ENCODE measurements at regions not wholly inside any gene's neighbourhood (a gene's known extent, or its start where the extent isn't known, plus 50 kb on each side); places are given as distances from the start of the nearest gene placed in this dataset.
A peak's percentile ranks its signal among the peaks of the same experiment; 100 is the strongest.

GRCh38 chr6:112562301-112563231, 215.4 kb downstream of the RFPL4B start:
- in situ Hi-C loops (cut with HindIII; ENCODE audit: low pct_ligation_motif_present, low sequenced_read_pairs), result no loop called here
- peak; percentile 47 for DNase-seq
- no peaks in the 10 kb centered on the region for H3K27me3 ChIP-seq (replicated peaks)
- H3K4me3 ChIP-seq (ENCODE audit: low read depth, low read length), result no peak overlapping the region
- H3K27ac ChIP-seq, result peak overlapping the region; percentile 56
- H3K36me3 ChIP-seq (replicated peaks), result no peaks in the 10 kb centered on the region
- no peak for TF ChIP-seq CTCF (IDR thresholded peaks at IDR 0.05; ENCODE audit: low read depth, low read length, missing control alignments)

GRCh38 chr6:112563368-112563767, 216.2 kb downstream of the RFPL4B start:
- Histone ChIP-seq H3K27ac (peak overlapping the region; percentile 56), H3K36me3 (replicated peaks) (no peaks in the 10 kb centered on the region), H3K27me3 (replicated peaks) (no peaks in the 10 kb centered on the region), H3K4me3 (ENCODE audit: low read depth, low read length) (no peak overlapping the region)
- TF ChIP-seq CTCF (IDR thresholded peaks at IDR 0.05; ENCODE audit: low read depth, low read length, missing control alignments), result no peak
- peak; percentile 65 for DNase-seq
- in situ Hi-C loops (cut with HindIII; ENCODE audit: low pct_ligation_motif_present, low sequenced_read_pairs), result no loop called here

DNA sequence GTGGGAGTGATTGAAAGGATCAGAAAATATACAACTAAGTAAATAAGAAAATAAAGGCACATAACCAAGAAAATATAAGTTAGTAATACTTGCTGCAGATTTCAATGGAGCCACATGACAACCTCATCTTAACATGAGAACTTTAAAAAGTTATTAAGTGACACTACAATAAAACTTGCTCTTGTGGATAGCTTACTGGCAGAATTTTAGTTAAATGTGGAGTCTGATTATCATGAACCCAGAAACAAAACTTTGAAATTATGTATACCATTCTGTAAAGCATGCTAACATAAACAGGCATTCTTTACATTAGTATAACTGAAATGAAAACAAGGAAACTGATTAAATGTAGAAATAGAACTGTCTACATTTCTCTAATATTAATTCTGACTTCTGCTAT, 220.9 kb downstream of the RFPL4B start:
- no peak overlapping the region for H3K27ac ChIP-seq
- no peaks in the 10 kb centered on the region for H3K27me3 ChIP-seq (replicated peaks)
- no peak for DNase-seq
- in situ Hi-C loops (cut with HindIII; ENCODE audit: low pct_ligation_motif_present, low sequenced_read_pairs), result no loop called here
- no peaks in the 10 kb centered on the region for H3K36me3 ChIP-seq (replicated peaks)
- no peak for TF ChIP-seq CTCF (IDR thresholded peaks at IDR 0.05; ENCODE audit: low read depth, low read length, missing control alignments)
- H3K4me3 ChIP-seq (ENCODE audit: low read depth, low read length), result no peak overlapping the region

GRCh38 chr6:112571488-112572270, 224.5 kb downstream of the RFPL4B start:
- Histone ChIP-seq H3K27ac (no peak overlapping the region), H3K36me3 (replicated peaks) (no peaks in the 10 kb centered on the region), H3K4me3 (ENCODE audit: low read depth, low read length) (no peak overlapping the region), H3K27me3 (replicated peaks) (no peaks in the 10 kb centered on the region)
- no peak for TF ChIP-seq CTCF (IDR thresholded peaks at IDR 0.05; ENCODE audit: low read depth, low read length, missing control alignments)
- in situ Hi-C loops (cut with HindIII; ENCODE audit: low pct_ligation_motif_present, low sequenced_read_pairs), result no loop called here
- no peak for DNase-seq

DNA sequence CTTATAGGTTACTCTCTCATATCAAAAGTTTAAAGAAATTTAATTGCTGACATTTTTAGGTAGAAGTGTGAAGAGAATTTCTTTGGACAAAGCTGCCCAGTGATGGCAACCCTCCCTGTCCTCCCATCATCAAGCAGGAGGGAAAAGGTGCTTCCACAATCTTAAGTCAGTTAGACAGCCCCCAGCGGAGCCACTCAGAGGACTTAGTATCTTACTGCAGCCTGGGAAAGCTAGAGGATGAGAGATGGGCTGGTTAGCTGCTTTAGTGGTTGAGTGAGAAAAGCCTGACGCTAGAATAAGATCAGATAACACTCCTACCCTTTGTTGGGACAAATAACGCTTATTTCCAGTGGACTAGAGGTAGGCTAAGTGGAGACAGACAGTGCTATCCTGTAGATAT, 227.1 kb downstream of the RFPL4B start:
- TF ChIP-seq CTCF (IDR thresholded peaks at IDR 0.05; ENCODE audit: low read depth, low read length, missing control alignments), result no peak
- in situ Hi-C loops (cut with HindIII; ENCODE audit: low pct_ligation_motif_present, low sequenced_read_pairs), result no loop called here
- no peak overlapping the region for H3K4me3 ChIP-seq (ENCODE audit: low read depth, low read length)
- no peak overlapping the region for H3K27ac ChIP-seq
- H3K27me3 ChIP-seq (replicated peaks), result no peaks in the 10 kb centered on the region
- H3K36me3 ChIP-seq (replicated peaks), result no peaks in the 10 kb centered on the region
- DNase-seq, result no peak
